HEK293T (cell line): ENCODE measurements at regions not wholly inside any gene's neighbourhood (a gene's known extent, or its start where the extent isn't known, plus 50 kb on each side); places are given as distances from the start of the nearest gene placed in this dataset.

ENCODE experiments used
- ARNT ChIP-seq: fragments of 450-650 bp; IDR thresholded peaks from 2 replicates; pipeline ENCODE4 v1.6.1; 2017; ENCODE audit warnings: mild to moderate bottlenecking
- ELF4 ChIP-seq: fragments of 450-650 bp; IDR thresholded peaks from 2 replicates; pipeline ENCODE4 v1.6.1; 2017; ENCODE audit warnings: antibody characterized with exemption
- FOXM1 ChIP-seq: fragments of 450-650 bp; IDR thresholded peaks from 2 replicates; pipeline ENCODE4 v1.6.1; 2017; ENCODE audit warnings: mild to moderate bottlenecking, borderline replicate concordance
- LEF1 ChIP-seq: fragments of 450-650 bp; IDR thresholded peaks from 2 replicates; pipeline ENCODE4 v1.6.1; 2017; ENCODE audit warnings: mild to moderate bottlenecking, borderline replicate concordance
- NFRKB ChIP-seq: fragments of 450-650 bp; IDR thresholded peaks from 2 replicates; pipeline ENCODE4 v1.6.1; 2016; ENCODE audit warnings: mild to moderate bottlenecking, moderate library complexity
- SP1 ChIP-seq: fragments of 450-650 bp; IDR thresholded peaks from 2 replicates; pipeline ENCODE4 v1.6.1; 2017
- SUZ12 ChIP-seq: fragments of 450-650 bp; IDR thresholded peaks from 2 replicates; pipeline ENCODE4 v1.6.1; 2016; ENCODE audit warnings: mild to moderate bottlenecking
- TARDBP ChIP-seq: fragments of 450-650 bp; IDR thresholded peaks from 2 replicates; pipeline ENCODE4 v1.6.1; 2016
- ZNF384 ChIP-seq: fragments of 450-650 bp; IDR thresholded peaks from 2 replicates; pipeline ENCODE4 v1.6.1; 2016

GRCh38 chr4:125703443-125703842 lies 388.7 kb downstream of the FAT4 start:
- TF ChIP-seq FOXM1 (no peak), NFRKB (no peak), SP1 (no peak), ARNT (no peak), TARDBP (no peak), ELF4 (no peak), ZNF384 (no peak), SUZ12 (no peak), LEF1 (no peak)
